ENCODE measurements at regions not wholly inside any gene's neighbourhood (a gene's known extent, or its start where the extent isn't known, plus 50 kb on each side); places are given as distances from the start of the nearest gene placed in this dataset.

DNA sequence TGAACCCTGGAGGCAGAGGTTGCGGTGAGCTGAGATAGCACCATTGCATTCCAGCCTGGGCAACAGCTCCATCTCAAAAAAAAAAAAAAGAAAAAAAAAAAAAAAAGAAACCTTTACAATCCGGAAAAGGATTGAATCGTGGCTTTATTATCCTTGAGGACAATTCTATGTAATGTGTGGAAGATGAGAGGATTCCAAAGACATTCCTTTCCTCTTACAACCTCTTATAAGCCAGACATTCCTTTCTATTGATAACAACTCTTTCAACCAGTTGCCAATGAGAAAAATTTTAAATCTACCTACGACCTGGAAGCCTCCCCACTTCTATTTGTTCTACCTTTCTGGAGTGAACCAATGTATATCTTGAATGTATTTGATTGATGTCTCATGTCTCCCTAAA, 91.2 kb upstream of the EEF1E1 start:
- TF ChIP-seq, protein P1, sequence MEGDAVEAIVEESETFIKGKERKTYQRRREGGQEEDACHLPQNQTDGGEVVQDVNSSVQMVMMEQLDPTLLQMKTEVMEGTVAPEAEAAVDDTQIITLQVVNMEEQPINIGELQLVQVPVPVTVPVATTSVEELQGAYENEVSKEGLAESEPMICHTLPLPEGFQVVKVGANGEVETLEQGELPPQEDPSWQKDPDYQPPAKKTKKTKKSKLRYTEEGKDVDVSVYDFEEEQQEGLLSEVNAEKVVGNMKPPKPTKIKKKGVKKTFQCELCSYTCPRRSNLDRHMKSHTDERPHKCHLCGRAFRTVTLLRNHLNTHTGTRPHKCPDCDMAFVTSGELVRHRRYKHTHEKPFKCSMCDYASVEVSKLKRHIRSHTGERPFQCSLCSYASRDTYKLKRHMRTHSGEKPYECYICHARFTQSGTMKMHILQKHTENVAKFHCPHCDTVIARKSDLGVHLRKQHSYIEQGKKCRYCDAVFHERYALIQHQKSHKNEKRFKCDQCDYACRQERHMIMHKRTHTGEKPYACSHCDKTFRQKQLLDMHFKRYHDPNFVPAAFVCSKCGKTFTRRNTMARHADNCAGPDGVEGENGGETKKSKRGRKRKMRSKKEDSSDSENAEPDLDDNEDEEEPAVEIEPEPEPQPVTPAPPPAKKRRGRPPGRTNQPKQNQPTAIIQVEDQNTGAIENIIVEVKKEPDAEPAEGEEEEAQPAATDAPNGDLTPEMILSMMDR (IDR thresholded peaks at IDR 0.05; ENCODE audit: insufficient read depth, low read depth, low read length) = no peak
- TF ChIP-seq EZH2 (IDR thresholded peaks at IDR 0.05; ENCODE audit: insufficient read depth, low read length) = no peak

Data from astrocyte (in vitro differentiated cells and primary cell).